K562 (cell line): ENCODE measurements at regions not wholly inside any gene's neighbourhood (a gene's known extent, or its start where the extent isn't known, plus 50 kb on each side); places are given as distances from the start of the nearest gene placed in this dataset.

ENCODE experiments used
- ATAC-seq: fragments of 200-7000 bp; cut with Tn5 transposase; 3 replicates; pipeline ENCODE4 v1.9.1; 2020; ENCODE audit warnings: moderate library complexity
- BruUV-seq: library from RNA; stranded (reverse); fragments of 400-500 nt; replicated peaks from 2 replicates; lab custom pipeline; 2021; lab: Mats Ljungman, UMichigan
- CTCF ChIA-PET: fragments of 300-600 bp; formaldehyde crosslinking; extraction: SDS; loops from one replicate; lab custom pipeline; 2021; ENCODE audit warnings: low intra/inter-chr PET ratio; lab: Yijun Ruan, JAX
- POLR2A ChIA-PET: fragments of 300-600, 350-650 bp; sonication (Branson Sonifier 250); formaldehyde crosslinking; extraction: SDS; loops from one replicate; lab custom pipeline; 2021; ENCODE audit warnings: antibody characterized with exemption, inconsistent platforms; lab: Yijun Ruan, JAX
- DNase-seq, 4 experiments: peaks; one replicate each; pipeline versions ENCODE4 v3.0.0 to v3.0.0-alpha.2; 2011 to 2018; ENCODE audit warnings: low spot score in 3 of 4, mixed read lengths in 3 of 4; ENCODE audit errors: extremely low read depth in 1 of 4
- FAIRE-seq: peaks from 2 replicates; lab custom pipeline; 2011; peaks lifted over from hg19 to GRCh38; lab: Jason Lieb, UNC
- H2AFZ ChIP-seq: 2 replicates; pipeline ENCODE4 v1.6.0; 2011; ENCODE audit warnings: low read depth, low read length, control low read depth, inconsistent platforms
- H3K27ac ChIP-seq: fragments of 200-600 bp; 3 replicates; pipeline ENCODE4 v1.8.0; 2011; ENCODE audit warnings: low read depth, mild to moderate bottlenecking, control low read depth, inconsistent platforms, low read length, moderate library complexity, mixed read lengths; ENCODE audit errors: extremely low read depth
- H3K27me3 ChIP-seq, 2 experiments: fragments of 300-600 bp in 1 of 2; 2 replicates in 1 of 2; 3 replicates in 1 of 2; pipeline versions ENCODE4 v1.6.0 to v1.8.0; 2011; ENCODE audit warnings: inconsistent platforms in 2 of 2, low read length in 2 of 2, mild to moderate bottlenecking in 1 of 2, mixed read lengths in 1 of 2, moderate library complexity in 1 of 2; ENCODE audit not compliant: control insufficient read depth in 2 of 2, insufficient read depth in 2 of 2
- H3K36me3 ChIP-seq: fragments of 300-600 bp; 3 replicates; pipeline ENCODE4 v1.8.0; 2011; ENCODE audit warnings: mild to moderate bottlenecking, low read length, inconsistent platforms; ENCODE audit not compliant: control insufficient read depth, insufficient read depth
- H3K4me1 ChIP-seq, 2 experiments: fragments of 200-600 bp in 1 of 2; replicated peaks in 1 of 2; 2 replicates in 1 of 2; 3 replicates in 1 of 2; pipeline versions ENCODE4 v1.5.1 to v1.8.0; 2011; ENCODE audit warnings: inconsistent platforms in 2 of 2, low read length in 2 of 2, mild to moderate bottlenecking in 1 of 2, mixed read lengths in 1 of 2, moderate library complexity in 1 of 2; ENCODE audit not compliant: control insufficient read depth in 2 of 2, insufficient read depth in 2 of 2
- H3K4me2 ChIP-seq: 2 replicates; pipeline ENCODE4 v1.6.1; 2011; ENCODE audit warnings: low read length, control low read depth, inconsistent platforms, mixed read lengths; ENCODE audit not compliant: insufficient read depth
- H3K4me3 ChIP-seq: fragments of 200-600 bp; sonication (generic), shearing (Covaris generic); 2 replicates; pipeline ENCODE4 v1.5.1; 2016; ENCODE audit warnings: control low read depth, inconsistent platforms
- H3K79me2 ChIP-seq: fragments of 200-600 bp; 3 replicates; pipeline ENCODE4 v1.8.0; 2011; ENCODE audit warnings: low read length, inconsistent platforms; ENCODE audit not compliant: control insufficient read depth, insufficient read depth
- H3K9ac ChIP-seq, 2 experiments: 2 replicates each; pipeline versions ENCODE4 v1.6.0 to v1.6.1; 2011; ENCODE audit warnings: low read depth in 2 of 2, low read length in 2 of 2, control low read depth in 1 of 2, inconsistent platforms in 1 of 2, mild to moderate bottlenecking in 1 of 2, mixed read lengths in 1 of 2; ENCODE audit not compliant: insufficient read depth in 1 of 2
- H3K9me1 ChIP-seq: one replicate; pipeline ENCODE4 v1.6.0; 2011; ENCODE audit warnings: inconsistent platforms, mild to moderate bottlenecking, low read length, moderate library complexity; ENCODE audit not compliant: control insufficient read depth, insufficient read depth
- H3K9me3 ChIP-seq: replicated peaks from 2 replicates; pipeline ENCODE4 v1.5.1; 2011; ENCODE audit warnings: low read depth, low read length, inconsistent platforms; ENCODE audit not compliant: control insufficient read depth, insufficient read depth
- H4K20me1 ChIP-seq: replicated peaks from 2 replicates; pipeline ENCODE4 v1.6.1; 2011; ENCODE audit warnings: low read length, inconsistent platforms, mixed read lengths; ENCODE audit not compliant: control insufficient read depth, insufficient read depth
- CCNT2 ChIP-seq: IDR thresholded peaks from 2 replicates; pipeline ENCODE4 v1.6.1; 2011; ENCODE audit warnings: borderline replicate concordance, low read depth, mild to moderate bottlenecking, moderate library complexity, mixed read lengths, low read length; ENCODE audit not compliant: insufficient read length; ENCODE audit errors: extremely low read depth
- FUS ChIP-seq: fragments of 200-400 bp; formaldehyde crosslinking; optimal IDR thresholded peaks from 2 replicates; pipeline ENCODE3; 2017; ENCODE audit warnings: low read depth, low read length
- HNRNPL ChIP-seq: fragments of 200-400 bp; formaldehyde crosslinking; IDR thresholded peaks from 2 replicates; pipeline ENCODE4 v1.6.1; 2017; ENCODE audit warnings: low read depth, mild to moderate bottlenecking, low read length
- NCOA1 ChIP-seq: fragments of 450-650 bp; IDR thresholded peaks from 2 replicates; pipeline ENCODE4 v1.6.1; 2016; ENCODE audit warnings: low read depth
- PRPF4 ChIP-seq: fragments of 200-400 bp; formaldehyde crosslinking; IDR thresholded peaks from one replicate; pipeline ENCODE4 v1.6.1; 2017; ENCODE audit warnings: low read length, low read depth, mild to moderate bottlenecking; ENCODE audit not compliant: insufficient read depth, poor library complexity, severe bottlenecking
- SIN3B ChIP-seq: fragments of 450-650 bp; IDR thresholded peaks from 2 replicates; pipeline ENCODE4 v1.6.1; 2017; ENCODE audit warnings: low read depth, mild to moderate bottlenecking, moderate library complexity
- ZNF3 ChIP-seq: fragments of 250-450 bp; sonication (Bioruptor Pico); IDR thresholded peaks from 2 replicates; pipeline ENCODE4 v1.5.0; 2021; ENCODE audit warnings: mild to moderate bottlenecking, moderate library complexity
- ZNF830 ChIP-seq: fragments of 250-450 bp; sonication (Bioruptor Pico); IDR thresholded peaks from 2 replicates; pipeline ENCODE4 v1.5.0; 2021; ENCODE audit warnings: mild to moderate bottlenecking
- WGBS: fragments of 100-300 bp; shearing (Covaris generic); methylation state at CpG from one replicate; pipeline ENCODE4 v1.1.6; 2016; ENCODE audit warnings: low coverage, mixed read lengths; ENCODE audit not compliant: insufficient coverage; ENCODE audit errors: missing lambda C conversion rate; 5-methylcytosine and 5-hydroxymethylcytosine counted together
- in situ Hi-C: fragments of 300-500 bp; cut with MboI; formaldehyde crosslinking; loops from 4 replicates; pipeline ENCODE4 v1.15.0; 2018; ENCODE audit warnings: inconsistent platforms, mixed read lengths
- intact Hi-C: fragments of 100-400 bp; cut with micrococcal nuclease; formaldehyde crosslinking; loops from 2 replicates; pipeline ENCODE4 v1.14.2; 2022

DNA sequence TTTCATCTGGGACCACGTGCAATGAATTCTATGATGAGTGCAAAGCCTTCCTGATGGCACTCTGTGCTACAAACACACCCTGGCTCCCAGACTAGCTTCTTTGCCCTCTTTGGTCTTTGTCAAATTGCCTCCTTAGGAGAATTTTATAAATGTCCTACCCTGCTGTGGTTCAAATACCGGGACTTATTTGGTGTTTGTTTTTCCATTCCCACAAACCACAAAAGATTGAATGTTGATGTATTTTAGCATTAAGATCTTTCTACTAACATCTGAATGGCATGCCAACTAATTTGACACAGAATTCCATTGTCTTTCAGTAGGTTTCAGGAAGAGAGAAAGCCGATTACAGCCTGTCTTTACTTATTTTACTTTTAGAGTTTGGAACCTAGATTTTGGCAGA lies 424.2 kb upstream of the SLC35B3 start:
- ATAC-seq (no peak), DNase-seq (no peak), FAIRE-seq (no peak)
- CTCF ChIA-PET, result no interaction called here
- in situ Hi-C loops (no loop called here), intact Hi-C loops (no loop called here)
- no peaks in the 10 kb centered on the region for H3K4me1 ChIP-seq
- no peaks in the 10 kb centered on the region for H3K79me2 ChIP-seq
- H3K36me3 ChIP-seq, result no peaks in the 10 kb centered on the region
- 2% methylated on average over 3 of the region's 3 CpGs for WGBS
- H3K9me3 ChIP-seq, result peaks cover 2% of the 10 kb centered on the region
- BruUV-seq, result no TSS peak
- no peaks in the 10 kb centered on the region for H4K20me1 ChIP-seq
- no peak overlapping the region for H3K4me2 ChIP-seq
- TF ChIP-seq SIN3B, result no peak
- no peak for TF ChIP-seq CCNT2
- TF ChIP-seq FUS, result no peak
- no peak for TF ChIP-seq NCOA1
- TF ChIP-seq HNRNPL, result no peak
- TF ChIP-seq PRPF4, result no peak
- TF ChIP-seq ZNF3 (CRISPR knock-in tag), result no peak
- TF ChIP-seq ZNF830, result no peak
- H3K9me1 ChIP-seq, result no peaks in the 10 kb centered on the region
- no peak overlapping the region for H3K9ac ChIP-seq
- no peak overlapping the region for H2AFZ ChIP-seq
- H3K4me3 ChIP-seq, result no peak overlapping the region
- no peak overlapping the region for H3K27ac ChIP-seq
- POLR2A ChIA-PET, result no interaction called here
- no peaks in the 10 kb centered on the region for H3K27me3 ChIP-seq
